Dedifferentiated amniotic fluid mesenchymal stem cell (primary cell): ENCODE measurements at regions not wholly inside any gene's neighbourhood (a gene's known extent, or its start where the extent isn't known, plus 50 kb on each side); places are given as distances from the start of the nearest gene placed in this dataset.
"Not testable (repeated sequence)": the region's sequence is repeated elsewhere in the genome, so short reads cannot be mapped to it uniquely, and the experiment has no call there.

Experiments used
- DNase-seq: peaks from one replicate; pipeline ENCODE4 v3.0.0-alpha.2; 2016; ENCODE audit errors: extremely low spot score

GRCh38 chr3:95254758-95255157 lies 1191.9 kb downstream of the NSUN3 start:
- DNase-seq: no peak

- DNase-seq: no peak
Measured at GRCh38 chr3:95265129-95265528, 1202.3 kb downstream of the NSUN3 start.

- DNase-seq: no peak
Measured at GRCh38 chr3:95271395-95271794, 1208.5 kb downstream of the NSUN3 start.

GRCh38 chr3:95272166-95272565 lies 1209.3 kb downstream of the NSUN3 start:
- no peak for DNase-seq

GRCh38 chr3:95272781-95273180 lies 1209.9 kb downstream of the NSUN3 start:
- DNase-seq: no peak

- no peak for DNase-seq
Measured at GRCh38 chr3:95277613-95278012, 1214.8 kb downstream of the NSUN3 start.

- no peak for DNase-seq
Measured at GRCh38 chr3:95280711-95281352, 1218.0 kb downstream of the NSUN3 start.

- DNase-seq: peak; percentile 74
Measured at GRCh38 chr3:95289295-95289694, 1226.4 kb downstream of the NSUN3 start.

GRCh38 chr3:95297581-95297980 lies 1234.7 kb downstream of the NSUN3 start:
- DNase-seq: no peak

- peak; percentile 82 for DNase-seq
Measured at GRCh38 chr3:95302044-95302443, 1239.2 kb downstream of the NSUN3 start.

- no peak for DNase-seq
Measured at GRCh38 chr3:95310560-95310959, 1247.7 kb downstream of the NSUN3 start.

- DNase-seq: no peak
Measured at GRCh38 chr3:95311272-95311671, 1248.4 kb downstream of the NSUN3 start.

- no peak for DNase-seq
Measured at GRCh38 chr3:95312650-95313049, 1249.8 kb downstream of the NSUN3 start.

- peak; percentile 53 for DNase-seq
Measured at GRCh38 chr3:95319921-95320494, 1257.1 kb downstream of the NSUN3 start.

- no peak for DNase-seq
Measured at GRCh38 chr3:95327478-95327877, 1264.6 kb downstream of the NSUN3 start.

GRCh38 chr3:95333826-95334225 lies 1271.0 kb downstream of the NSUN3 start:
- no peak for DNase-seq

- DNase-seq: no peak
Measured at GRCh38 chr3:95334461-95334860, 1271.6 kb downstream of the NSUN3 start.

GRCh38 chr3:95335517-95335916 lies 1272.7 kb downstream of the NSUN3 start:
- no peak for DNase-seq

GRCh38 chr3:95338446-95338845 lies 1275.6 kb downstream of the NSUN3 start:
- no peak for DNase-seq

GRCh38 chr3:95341314-95341713 lies 1278.5 kb downstream of the NSUN3 start:
- no peak for DNase-seq

- DNase-seq: no peak
Measured at GRCh38 chr3:95343228-95343627, 1280.4 kb downstream of the NSUN3 start.

- no peak for DNase-seq
Measured at GRCh38 chr3:95343767-95344166, 1280.9 kb downstream of the NSUN3 start.

GRCh38 chr3:95347936-95348335 lies 1285.1 kb downstream of the NSUN3 start:
- not testable (repeated sequence) for DNase-seq

- DNase-seq: no peak
Measured at GRCh38 chr3:95348879-95349278, 1286.0 kb downstream of the NSUN3 start.
